Head of caudate nucleus (tissue), 42 donors: ENCODE measurements at regions not wholly inside any gene's neighbourhood (a gene's known extent, or its start where the extent isn't known, plus 50 kb on each side); places are given as distances from the start of the nearest gene placed in this dataset.
A peak's percentile ranks its signal among the peaks of the same experiment; 100 is the strongest.
"Not testable (repeated sequence)": the region's sequence is repeated elsewhere in the genome, so short reads cannot be mapped to it uniquely, and the experiment has no call there.

Source experiments
- DNase-seq, 42 donors: peaks; one replicate each; pipeline versions ENCODE4 v3.0.0 to v3.0.0-alpha.2; 2020 to 2021; ENCODE audit warnings: mixed read lengths in 7 of 42
- intact Hi-C: fragments of 100-400 bp; cut with DNase I; formaldehyde crosslinking; loops from one replicate; pipeline ENCODE4 v1.15.0; 2022

DNA sequence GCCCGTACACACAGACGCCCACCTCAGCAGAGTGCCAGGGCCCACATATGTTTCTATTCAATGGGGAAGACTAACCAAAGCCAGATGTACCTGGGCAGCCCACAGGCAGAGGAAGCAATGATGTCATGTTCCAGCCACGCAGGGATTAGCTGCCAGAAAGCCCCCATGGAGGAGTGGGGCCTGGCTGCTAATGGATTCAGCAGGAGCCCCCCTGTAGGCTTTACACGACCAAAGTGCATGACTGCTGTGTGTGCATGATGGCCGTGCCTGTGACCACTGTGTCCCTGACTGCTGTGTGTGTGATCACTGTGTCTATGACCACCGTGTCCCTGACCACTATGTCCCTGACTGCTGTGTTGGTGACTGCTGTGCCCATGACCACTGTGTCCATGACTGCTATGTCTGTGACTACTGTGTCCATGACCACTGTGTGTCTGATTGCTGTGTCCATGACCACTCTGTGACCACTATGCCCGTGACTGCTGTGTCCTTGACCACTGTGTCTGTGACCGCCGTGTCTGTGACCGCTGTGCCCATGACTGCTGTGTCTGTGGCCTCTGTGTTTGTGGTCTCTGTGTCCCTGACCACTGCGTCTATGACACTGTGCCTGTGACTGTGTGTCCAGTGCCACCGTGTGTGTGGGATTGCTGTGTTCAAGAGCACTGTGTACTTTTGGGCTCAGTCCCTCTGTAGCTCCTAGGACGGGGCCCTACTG lies 409.3 kb downstream of the RPS24 start:
- DNase-seq: peak in 3 of 42 donors; percentile 8 to 18 (median 15)
- intact Hi-C loops: no loop called here

DNA sequence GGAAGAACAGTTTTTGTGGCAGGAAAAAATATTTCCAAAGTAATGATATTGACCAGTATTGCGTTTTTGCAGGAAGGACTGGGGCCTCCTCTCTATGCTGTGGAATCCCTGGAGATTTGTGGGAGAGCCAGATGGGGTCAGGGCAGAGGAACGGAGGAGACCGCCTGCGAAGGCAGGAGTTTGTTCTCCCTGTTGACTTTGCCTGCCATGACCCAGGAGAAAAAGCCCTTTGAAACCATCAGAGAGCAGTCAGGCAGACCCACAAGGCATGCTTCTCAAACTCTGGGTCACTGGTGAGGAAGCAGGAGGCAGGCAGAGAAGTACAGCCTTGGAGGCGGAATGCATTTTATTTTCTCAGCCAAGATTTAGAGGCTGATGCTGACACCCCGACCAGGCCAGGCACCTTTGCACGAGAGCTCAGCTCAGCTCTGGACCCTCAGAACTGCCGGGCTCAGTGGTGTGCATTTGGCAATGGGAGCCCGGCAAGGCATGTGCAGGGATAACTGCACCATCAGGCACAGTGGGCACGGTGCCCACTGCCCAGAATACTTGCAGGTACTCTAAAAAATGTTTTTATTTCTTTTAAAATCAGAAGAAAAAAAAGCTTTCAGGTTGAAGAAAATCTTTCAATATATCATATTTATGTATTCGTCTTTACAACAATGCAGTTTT lies 410.4 kb downstream of the RPS24 start:
- peak in 2 of 42 donors; percentile 20 to 28 for DNase-seq
- intact Hi-C loops: no loop called here

DNA sequence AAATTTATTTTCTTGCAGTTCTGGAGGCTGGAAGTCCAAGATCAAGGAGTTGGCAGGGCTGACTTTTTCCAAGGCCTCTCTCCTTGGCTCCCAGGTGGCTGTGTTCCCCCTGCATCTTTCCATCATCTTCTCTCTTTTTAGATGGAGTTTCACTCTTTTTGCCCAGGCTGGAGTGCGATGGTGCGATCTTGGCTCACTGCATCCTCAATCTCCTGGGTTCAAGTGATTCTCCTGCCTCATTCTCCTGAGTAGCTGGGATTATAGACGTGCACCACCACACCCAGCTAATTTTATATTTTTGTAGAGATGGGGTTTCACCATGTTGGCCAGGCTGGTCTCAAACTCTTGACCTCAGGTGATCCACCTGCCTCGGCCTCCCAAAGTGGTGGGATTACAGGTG lies 411.1 kb downstream of the RPS24 start:
- intact Hi-C loops: not testable (repeated sequence)
- peak in 1 of 42 donors; percentile 15 for DNase-seq

DNA sequence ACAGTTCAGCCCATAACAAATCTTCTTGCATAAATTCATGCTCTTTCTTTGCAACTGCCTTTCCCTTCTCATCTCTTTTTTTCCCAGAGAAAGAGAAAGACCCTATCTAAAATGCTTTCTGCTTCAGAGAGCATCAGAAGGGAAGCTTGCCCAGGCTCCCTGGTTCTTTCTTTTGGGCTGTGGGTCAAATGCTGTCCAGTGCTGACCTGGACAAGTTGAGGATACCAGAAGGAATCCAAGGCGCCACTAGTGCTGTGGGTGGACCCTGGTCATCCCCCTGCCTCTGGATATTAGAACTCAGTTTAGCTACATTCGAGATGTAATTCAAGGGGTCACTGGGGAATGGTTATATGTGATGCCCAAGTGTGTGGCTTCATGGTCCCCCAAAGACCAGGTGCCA lies 411.6 kb downstream of the RPS24 start:
- peak in 1 of 42 donors; percentile 3 for DNase-seq
- intact Hi-C loops: no loop called here

DNA sequence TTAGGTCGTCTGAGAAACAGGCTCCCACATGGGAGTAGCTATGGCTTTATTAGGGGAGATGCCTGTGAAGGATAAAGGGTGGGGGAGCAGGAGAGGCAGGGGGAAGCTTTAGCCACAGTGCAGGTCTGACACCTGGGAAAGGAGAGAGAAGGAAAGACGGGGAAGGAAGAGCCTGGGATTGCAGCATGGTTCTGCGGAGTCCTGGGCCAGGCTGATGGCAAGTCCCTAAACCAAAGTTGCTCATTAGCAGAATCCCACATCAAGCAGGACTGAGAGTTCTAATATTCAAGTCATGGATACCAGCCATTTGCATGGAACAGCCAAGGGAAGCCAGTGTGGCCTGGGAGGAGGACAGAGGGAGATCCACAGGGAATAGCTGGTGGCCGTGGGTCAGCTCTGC lies 414.8 kb downstream of the RPS24 start:
- DNase-seq: peak in 3 of 42 donors; percentile 0 to 8 (median 2)
- intact Hi-C loops: no loop called here

DNA sequence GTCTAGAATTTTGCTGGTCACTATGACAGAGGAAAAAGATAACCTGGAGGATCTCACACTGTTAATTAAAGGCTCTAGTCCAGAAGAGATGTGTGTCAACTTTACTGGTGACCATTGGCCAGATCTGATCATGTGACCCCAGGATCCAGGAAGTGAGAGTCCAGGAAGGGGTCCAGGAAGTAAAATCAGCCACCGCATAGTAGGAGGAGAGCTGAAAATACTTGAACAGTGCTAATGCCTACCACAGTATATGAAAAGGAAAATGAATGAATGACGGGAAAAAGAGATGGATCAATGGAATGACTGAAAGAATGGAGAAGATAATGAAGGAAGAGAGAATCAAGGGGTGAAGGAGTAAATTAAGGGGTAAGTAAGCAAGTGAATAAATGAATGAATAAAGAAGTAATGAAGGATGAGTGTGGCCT lies 415.3 kb downstream of the RPS24 start:
- DNase-seq: peak in 1 of 42 donors; percentile 2
- intact Hi-C loops: no loop called here

DNA sequence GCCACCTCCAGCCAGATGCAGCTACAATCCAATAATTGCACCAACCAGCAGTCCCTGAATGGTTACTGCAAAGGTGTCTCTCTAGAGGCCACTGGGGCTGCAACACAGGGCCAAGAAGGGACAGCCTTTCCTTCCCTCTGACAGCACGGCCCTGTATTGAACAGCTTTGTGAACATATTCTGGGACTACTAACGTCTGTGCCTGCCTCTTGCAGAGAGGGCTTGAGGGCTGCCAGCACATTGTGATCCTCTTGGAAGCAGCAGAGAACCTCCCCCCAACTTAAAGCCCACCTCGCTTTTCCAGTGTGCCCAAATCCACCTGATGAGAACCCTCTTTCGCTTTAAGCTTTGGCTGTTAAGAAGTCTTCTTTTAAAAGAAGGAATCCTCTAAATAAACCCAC lies 415.9 kb downstream of the RPS24 start:
- DNase-seq: peak in 2 of 42 donors; percentile 2
- intact Hi-C loops: no loop called here

DNA sequence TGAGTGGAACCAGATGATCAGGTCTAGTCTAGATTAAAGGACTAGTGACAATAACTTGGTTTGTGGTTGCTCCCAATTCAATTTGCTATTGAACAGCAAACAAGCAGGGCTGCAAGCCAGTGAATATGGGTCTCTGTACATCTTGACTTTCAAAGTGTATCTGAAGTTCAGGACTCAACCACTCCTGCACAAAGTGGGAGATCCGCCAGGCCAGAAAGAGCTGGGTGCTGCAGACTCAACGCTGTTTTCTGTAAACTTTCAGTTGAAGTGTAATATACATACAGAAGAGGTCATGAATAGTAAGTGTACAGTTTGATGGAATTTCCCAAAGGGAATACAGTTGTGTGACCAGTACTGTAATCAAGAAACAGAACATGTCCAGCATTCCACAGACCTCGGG lies 416.6 kb downstream of the RPS24 start:
- DNase-seq: peak in 3 of 42 donors; percentile 6 to 27 (median 14)
- intact Hi-C loops: no loop called here

DNA sequence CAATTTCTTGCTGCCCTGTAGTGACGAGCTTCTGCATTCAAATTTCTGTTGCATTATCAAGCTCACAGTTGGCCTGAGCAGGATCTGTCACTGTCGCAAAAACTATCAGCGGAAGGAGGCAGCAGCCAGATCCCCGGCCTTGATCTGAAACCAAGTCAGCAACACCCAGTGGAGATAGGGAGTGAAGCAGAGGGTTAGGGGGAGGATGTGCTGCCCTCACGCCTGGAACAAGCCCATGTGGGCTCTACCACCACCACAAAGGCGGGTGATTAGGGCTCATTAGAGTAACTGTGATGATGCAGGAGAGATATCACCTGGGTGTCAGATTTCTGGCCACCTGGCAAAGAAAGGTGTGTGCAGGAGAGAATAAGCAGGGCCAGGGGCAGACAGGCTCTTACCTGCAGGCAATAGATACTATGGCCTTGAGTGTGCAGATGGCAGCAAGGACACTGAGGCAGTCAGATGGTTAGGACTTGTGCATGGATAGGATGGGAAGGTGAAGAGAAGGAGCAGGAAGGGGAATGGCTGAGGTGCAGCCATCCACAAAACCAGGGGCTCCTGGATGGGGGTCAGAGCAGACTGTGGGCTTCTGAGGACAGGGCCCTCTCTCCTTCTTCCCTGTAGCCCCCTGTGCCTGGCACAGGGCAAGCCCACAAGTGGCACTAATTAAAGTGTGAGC lies 417.3 kb downstream of the RPS24 start:
- DNase-seq: peak in 2 of 42 donors; percentile 8 to 14
- intact Hi-C loops: no loop called here

DNA sequence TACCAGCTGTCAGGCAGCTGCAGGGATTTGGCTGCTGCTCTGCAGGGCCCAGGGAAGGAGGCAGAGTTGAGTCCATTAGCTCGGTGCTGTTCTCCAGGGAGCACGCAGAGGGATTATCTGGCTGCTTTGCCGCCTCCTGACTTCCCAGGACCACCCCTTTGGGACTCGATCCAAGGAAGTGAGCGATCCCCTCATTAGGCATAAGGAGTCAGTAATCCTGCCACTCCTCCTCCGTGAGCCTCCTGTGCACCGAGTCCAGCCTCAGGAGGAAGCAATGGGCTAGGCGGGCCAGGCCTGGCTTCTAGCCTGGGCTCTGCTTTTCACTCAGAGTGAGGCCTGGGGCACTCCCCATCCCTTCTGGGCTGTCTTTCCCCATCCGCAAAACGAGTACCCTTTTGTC lies 417.9 kb downstream of the RPS24 start:
- intact Hi-C loops: no loop called here
- DNase-seq: peak in 6 of 42 donors; percentile 19 to 46 (median 29)

DNA sequence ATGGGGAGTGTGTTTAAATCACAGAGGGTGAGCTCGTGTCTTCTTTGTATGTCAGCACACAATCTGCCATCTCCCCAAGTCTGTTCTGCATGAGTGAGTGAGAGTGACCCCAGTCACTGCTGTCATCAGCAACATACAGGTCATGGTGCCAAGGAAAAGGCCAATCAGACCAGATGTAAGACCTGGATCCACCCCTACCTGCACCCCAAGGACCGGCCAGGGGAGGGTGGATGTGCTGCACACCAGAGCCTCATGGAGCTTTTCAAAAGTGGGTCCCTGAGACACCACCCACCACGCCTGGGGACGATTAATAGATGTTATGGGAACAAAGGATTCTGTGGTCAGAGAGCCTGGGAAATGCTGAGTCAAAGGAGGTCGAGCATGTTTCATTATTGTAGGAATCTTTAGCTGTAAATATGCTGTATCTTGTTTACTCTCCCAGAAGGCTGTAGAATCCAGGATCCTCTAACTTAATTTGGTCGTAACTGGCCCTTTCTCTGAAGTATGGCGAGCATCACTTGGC lies 420.5 kb downstream of the RPS24 start:
- no peak for DNase-seq
- intact Hi-C loops: no loop called here

DNA sequence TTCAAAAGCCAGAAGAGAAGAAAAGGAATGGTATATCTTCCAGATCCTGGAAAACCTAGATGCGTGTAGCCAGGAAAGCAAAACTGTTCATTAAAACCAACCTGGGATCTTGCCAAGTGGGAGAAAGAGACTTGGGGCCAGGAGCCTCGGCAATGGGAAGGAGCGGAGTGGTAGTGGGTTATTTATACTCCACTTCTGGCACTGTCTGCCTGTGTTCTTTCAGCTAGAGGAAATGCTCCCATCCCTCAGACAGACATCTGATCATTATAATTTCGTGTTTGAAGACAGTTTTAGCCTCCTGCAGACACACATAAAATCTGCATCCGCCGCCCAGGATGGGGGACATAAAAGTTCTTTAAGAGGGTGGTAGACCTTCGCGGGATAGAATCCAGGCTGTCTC lies 421.6 kb downstream of the RPS24 start:
- intact Hi-C loops: no loop called here
- DNase-seq: no peak

DNA sequence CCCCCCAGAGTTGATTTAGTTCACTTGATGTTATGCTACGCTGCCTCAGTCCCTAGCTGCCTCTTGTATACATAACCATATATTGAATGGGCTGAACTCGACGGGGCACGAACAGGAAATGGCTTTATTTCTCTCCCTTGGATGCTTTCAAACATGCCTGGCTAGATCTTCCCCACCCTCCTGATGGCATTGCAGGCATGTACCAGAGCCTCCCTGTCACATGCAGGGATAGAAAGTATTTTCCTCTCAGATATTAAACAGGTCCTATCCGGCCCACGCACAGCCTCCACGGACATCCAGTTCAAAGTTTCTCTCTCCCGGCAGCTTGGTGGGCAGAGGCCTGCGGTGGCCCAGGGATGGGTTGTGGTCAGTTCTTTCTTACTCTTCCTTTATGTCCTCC lies 422.1 kb downstream of the RPS24 start:
- intact Hi-C loops: no loop called here
- DNase-seq: no peak

DNA sequence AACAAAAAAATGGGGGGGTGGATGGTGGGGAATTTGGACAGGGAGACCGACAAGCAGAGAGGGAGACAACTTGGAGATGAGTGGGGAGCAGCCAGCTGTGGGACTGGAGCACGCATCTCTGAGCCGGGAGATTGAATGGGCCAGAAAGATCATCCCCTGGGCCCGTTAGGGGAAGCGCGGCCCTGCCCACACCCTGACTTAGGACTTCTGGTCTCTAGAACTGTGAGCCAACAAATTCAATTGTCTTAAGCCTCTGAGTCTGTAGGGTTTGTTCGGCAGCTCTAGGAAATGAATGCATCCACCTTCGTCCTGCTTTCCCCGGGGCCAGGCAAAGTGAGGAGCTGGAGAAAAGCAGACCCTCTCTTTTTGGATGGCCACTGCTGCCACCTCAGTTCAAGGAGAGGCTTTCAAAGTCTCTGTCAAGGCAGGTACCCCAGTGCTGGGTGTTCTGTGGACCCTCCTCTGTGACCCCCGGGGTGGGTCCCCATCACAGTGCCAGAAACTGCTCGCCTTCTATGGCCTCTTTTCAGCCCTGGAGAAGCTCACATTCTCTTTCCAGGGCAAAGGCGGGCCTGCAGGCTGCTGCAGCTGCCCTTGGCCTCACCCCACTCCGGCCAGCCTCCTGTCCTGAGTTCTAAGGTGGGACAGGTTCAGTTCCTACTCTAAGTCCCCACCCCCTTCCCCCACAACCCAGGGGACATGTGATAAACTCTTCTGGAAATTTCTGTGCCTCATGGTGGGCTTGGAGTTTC lies 423.2 kb downstream of the RPS24 start:
- no peak for DNase-seq
- intact Hi-C loops: no loop called here

DNA sequence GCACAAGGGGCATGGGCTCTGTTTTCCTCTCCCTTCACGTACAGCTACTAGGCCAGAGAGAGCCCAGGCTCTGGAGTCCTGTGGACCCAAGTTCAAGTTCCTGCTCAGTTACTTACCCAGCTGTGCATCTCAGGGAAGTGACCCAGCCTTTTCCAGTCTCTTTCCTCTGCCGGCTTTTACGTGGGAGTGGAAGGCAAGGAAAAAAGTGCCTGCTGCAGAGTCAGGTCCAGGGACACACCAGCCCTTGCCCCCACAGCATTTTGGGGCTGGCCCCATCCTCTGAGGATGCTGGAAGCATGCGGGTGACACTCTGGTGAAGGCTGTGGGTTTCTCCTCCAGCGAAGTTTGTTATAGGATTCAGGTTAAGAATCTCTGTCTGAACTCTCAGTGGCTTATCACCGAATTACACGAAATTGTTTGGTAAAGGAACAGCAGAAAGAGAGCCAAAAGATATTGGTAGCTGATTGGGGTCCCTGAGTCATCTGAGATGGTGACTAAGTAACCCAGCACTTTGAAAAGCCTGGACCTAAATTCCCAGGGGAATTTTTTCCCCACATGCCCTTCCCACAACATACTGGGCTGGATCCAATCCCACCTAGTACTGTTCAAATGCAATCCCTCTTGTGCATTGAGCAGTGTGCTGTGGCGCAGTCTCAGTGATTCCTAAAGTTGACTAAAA lies 424.3 kb downstream of the RPS24 start:
- intact Hi-C loops: no loop called here
- peak in 2 of 42 donors; percentile 14 to 18 for DNase-seq

DNA sequence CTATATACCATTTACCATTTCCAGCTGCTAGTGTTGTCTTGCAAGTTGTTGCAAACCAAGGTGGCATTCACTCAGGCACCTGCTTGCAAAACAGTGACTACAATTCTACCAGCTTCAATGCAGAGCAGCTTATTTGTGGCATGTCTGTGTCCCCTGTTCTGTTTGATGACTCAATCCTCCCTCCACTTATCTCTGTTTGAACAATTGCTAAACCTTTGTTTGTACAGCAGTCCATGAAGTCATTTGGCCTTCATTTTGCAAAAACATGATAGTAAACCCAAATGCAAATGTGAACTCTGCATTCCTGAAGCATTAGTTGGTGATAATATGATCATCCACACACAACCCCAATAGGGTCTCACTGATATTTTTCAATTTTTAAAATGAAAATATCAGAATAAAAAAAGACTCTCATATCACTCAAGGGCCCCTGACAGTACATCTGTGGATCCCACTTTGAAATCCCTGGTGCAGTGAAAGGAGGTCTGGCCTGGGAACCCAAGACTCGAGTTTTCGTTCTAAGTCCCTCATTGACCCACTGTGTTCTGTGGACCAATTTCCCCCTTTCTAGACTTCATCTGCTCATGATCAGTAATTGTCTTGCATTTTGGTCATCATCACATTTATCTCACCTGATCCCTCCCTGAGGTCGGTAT lies 425.4 kb downstream of the RPS24 start:
- intact Hi-C loops: no loop called here
- peak in 2 of 42 donors; percentile 3 to 5 for DNase-seq

DNA sequence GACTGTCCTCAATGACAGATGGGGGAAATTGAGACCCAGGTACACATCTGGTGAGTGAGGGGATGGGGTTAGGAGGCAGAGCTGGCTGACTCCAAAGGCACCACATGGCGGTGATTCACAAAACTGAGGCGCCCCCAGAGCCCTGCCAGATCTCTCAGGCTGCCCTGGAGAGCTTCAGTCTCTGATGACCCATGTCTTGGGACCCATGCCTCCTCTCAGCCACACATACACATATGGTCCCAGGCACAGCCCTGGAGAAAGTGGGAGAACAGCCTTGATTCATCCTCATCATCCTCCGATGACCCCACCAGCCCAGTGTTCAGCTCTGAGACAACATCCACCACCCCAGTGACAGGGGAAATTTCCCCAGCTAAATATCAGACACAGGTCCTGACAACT lies 426.0 kb downstream of the RPS24 start:
- peak in 3 of 42 donors; percentile 3 to 11 (median 7) for DNase-seq
- intact Hi-C loops: no loop called here

DNA sequence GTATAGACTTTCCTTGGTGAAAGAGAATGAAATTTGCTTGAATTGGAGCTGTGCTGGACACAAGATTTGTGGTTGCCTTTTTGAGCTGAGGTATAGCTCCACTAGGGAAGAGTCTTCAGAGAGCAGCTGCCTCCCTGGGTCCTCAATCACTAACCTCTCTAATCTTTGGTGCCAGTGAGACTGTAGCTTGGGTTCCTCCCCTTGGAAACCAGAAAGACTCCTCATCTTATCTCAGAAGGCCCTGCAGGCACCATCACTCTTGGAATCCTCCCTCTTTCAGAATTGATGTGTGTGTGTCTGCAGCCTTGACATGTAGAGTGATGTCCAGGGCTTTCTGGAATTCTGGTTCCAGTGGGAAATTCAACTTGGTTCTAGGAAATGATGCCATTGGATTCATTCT lies 426.5 kb downstream of the RPS24 start:
- DNase-seq: peak in 1 of 42 donors; percentile 17
- intact Hi-C loops: no loop called here
